Liver (tissue), 8 donors: ENCODE measurements at regions not wholly inside any gene's neighbourhood (a gene's known extent, or its start where the extent isn't known, plus 50 kb on each side); places are given as distances from the start of the nearest gene placed in this dataset.

Experiments
- DNase-seq: peaks from one replicate; pipeline ENCODE4 v3.0.0-alpha.2; 2017; ENCODE audit warnings: low spot score
- H3K27ac ChIP-seq, 2 donors: one replicate each; pipeline ENCODE4 v1.7.0; 2013; ENCODE audit warnings: inconsistent platforms in 2 of 2, low read length in 2 of 2, control low read depth in 1 of 2, low read depth in 1 of 2, mild to moderate bottlenecking in 1 of 2
- H3K27me3 ChIP-seq, 4 donors: one replicate each; pipeline versions ENCODE4 v1.6.1 to v1.7.0; 2013; ENCODE audit warnings: low read length in 3 of 4, inconsistent platforms in 1 of 4, mild to moderate bottlenecking in 1 of 4, moderate library complexity in 1 of 4; ENCODE audit not compliant: control insufficient read depth in 4 of 4, insufficient read depth in 4 of 4
- H3K36me3 ChIP-seq, 4 donors: one replicate each; pipeline versions ENCODE4 v1.6.1 to v1.7.0; 2013; ENCODE audit warnings: low read length in 3 of 4, mild to moderate bottlenecking in 3 of 4, low read depth in 1 of 4, moderate library complexity in 1 of 4; ENCODE audit not compliant: control insufficient read depth in 4 of 4, insufficient read depth in 3 of 4
- H3K4me1 ChIP-seq, 4 donors: one replicate each; pipeline versions ENCODE4 v1.6.1 to v1.7.0; 2013; ENCODE audit warnings: low read length in 3 of 4, mild to moderate bottlenecking in 3 of 4, moderate library complexity in 1 of 4; ENCODE audit not compliant: control insufficient read depth in 4 of 4, insufficient read depth in 4 of 4
- H3K4me3 ChIP-seq, 3 donors: one replicate each; pipeline versions ENCODE4 v1.6.1 to v1.7.0; 2013; ENCODE audit warnings: low read length in 3 of 3, control low read depth in 1 of 3, low read depth in 1 of 3, mild to moderate bottlenecking in 1 of 3
- H3K9ac ChIP-seq, 2 donors: one replicate each; pipeline ENCODE4 v1.7.0; 2013; ENCODE audit warnings: low read length in 2 of 2, mild to moderate bottlenecking in 2 of 2, moderate library complexity in 2 of 2, control low read depth in 1 of 2, low read depth in 1 of 2
- H3K9me3 ChIP-seq, 4 donors: one replicate each; pipeline versions ENCODE4 v1.6.1 to v1.7.0; 2013; ENCODE audit warnings: low read length in 3 of 4; ENCODE audit not compliant: control insufficient read depth in 4 of 4
- FOXA2 ChIP-seq: IDR thresholded peaks from 2 replicates; pipeline ENCODE4 v1.6.1; 2016; ENCODE audit warnings: antibody characterized with exemption
- GABPA ChIP-seq, 2 donors: IDR thresholded peaks in 1 of 2; conservative IDR thresholded peaks in 1 of 2; 2 replicates each; pipeline ENCODE4 v1.6.1; 2016; ENCODE audit warnings: antibody characterized with exemption in 2 of 2, mild to moderate bottlenecking in 1 of 2, moderate library complexity in 1 of 2
- HNF4A ChIP-seq, 2 donors: conservative IDR thresholded peaks; 2 replicates each; pipeline ENCODE4 v1.6.1; 2016; ENCODE audit warnings: antibody characterized with exemption in 2 of 2, mild to moderate bottlenecking in 2 of 2
- HNF4G ChIP-seq: IDR thresholded peaks from 2 replicates; pipeline ENCODE4 v1.6.1; 2016; ENCODE audit warnings: antibody characterized with exemption
- JUND ChIP-seq, 2 donors: IDR thresholded peaks; 2 replicates each; pipeline ENCODE4 v1.6.1; 2016; ENCODE audit warnings: antibody characterized with exemption in 2 of 2
- NR2F2 ChIP-seq: IDR thresholded peaks from 2 replicates; pipeline ENCODE4 v1.6.1; 2016; ENCODE audit warnings: antibody characterized with exemption
- RXRA ChIP-seq, 2 donors: IDR thresholded peaks; 2 replicates each; pipeline ENCODE4 v1.6.1; 2017 to 2018; ENCODE audit warnings: antibody characterized with exemption in 2 of 2, mild to moderate bottlenecking in 1 of 2
- SP1 ChIP-seq: IDR thresholded peaks from 2 replicates; pipeline ENCODE4 v1.6.1; 2018; ENCODE audit warnings: antibody characterized with exemption, mild to moderate bottlenecking
- YY1 ChIP-seq: IDR thresholded peaks from 2 replicates; pipeline ENCODE4 v1.6.1; 2016; ENCODE audit warnings: antibody characterized with exemption, mild to moderate bottlenecking
- WGBS: extraction: QIAGEN DNeasy Blood & Tissue Kit; methylation state at CpG from one replicate; pipeline ENCODE4 v1.1.7; 2013; 5-methylcytosine and 5-hydroxymethylcytosine counted together
- TF ChIP-seq, protein P1 (sequence below): IDR thresholded peaks from 2 replicates; pipeline ENCODE4 v1.6.1; 2016; ENCODE audit warnings: antibody characterized with exemption
- TF ChIP-seq, protein P2 (sequence below): fragments of 150-350 bp; IDR thresholded peaks from 2 replicates; pipeline ENCODE4 v1.5.1; 2017; ENCODE audit warnings: improper control_type of control experiment, low read depth, low read length; ENCODE audit not compliant: missing input control
- donor health status: healthy.
- donor health status: healthy.
- donor health status: healthy.
- donor health status: healthy.
- donor health status: healthy.

DNA sequence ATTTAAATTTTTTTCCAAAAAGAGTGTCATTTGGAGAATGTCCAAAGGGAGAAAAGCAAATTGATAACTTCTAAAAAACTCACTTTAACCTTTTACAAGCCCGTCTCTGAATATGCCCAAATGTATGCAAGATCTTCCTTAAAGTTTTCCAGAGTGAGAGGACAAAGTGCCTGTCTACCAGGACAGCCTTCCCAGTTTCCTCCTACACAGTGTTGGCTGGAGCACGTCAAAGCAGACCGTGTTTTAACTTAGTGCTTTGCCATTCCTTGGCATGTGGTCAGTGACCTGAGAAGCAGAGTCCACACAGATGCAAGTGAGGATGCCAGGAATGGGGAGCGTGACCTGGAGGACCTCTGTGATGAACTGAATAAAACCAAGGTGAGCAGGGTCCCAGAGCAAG lies 245.7 kb downstream of the FAM43A start:
- no peak for TF ChIP-seq SP1
- TF ChIP-seq RXRA (IDR thresholded peaks at IDR 0.05) = no peak
- no peak for TF ChIP-seq NR2F2
- no peak for TF ChIP-seq JUND (IDR thresholded peaks at IDR 0.05)
- TF ChIP-seq, protein P1, sequence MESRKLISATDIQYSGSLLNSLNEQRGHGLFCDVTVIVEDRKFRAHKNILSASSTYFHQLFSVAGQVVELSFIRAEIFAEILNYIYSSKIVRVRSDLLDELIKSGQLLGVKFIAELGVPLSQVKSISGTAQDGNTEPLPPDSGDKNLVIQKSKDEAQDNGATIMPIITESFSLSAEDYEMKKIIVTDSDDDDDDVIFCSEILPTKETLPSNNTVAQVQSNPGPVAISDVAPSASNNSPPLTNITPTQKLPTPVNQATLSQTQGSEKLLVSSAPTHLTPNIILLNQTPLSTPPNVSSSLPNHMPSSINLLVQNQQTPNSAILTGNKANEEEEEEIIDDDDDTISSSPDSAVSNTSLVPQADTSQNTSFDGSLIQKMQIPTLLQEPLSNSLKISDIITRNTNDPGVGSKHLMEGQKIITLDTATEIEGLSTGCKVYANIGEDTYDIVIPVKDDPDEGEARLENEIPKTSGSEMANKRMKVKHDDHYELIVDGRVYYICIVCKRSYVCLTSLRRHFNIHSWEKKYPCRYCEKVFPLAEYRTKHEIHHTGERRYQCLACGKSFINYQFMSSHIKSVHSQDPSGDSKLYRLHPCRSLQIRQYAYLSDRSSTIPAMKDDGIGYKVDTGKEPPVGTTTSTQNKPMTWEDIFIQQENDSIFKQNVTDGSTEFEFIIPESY = no peak
- no peak for TF ChIP-seq FOXA2
- TF ChIP-seq, protein P2, sequence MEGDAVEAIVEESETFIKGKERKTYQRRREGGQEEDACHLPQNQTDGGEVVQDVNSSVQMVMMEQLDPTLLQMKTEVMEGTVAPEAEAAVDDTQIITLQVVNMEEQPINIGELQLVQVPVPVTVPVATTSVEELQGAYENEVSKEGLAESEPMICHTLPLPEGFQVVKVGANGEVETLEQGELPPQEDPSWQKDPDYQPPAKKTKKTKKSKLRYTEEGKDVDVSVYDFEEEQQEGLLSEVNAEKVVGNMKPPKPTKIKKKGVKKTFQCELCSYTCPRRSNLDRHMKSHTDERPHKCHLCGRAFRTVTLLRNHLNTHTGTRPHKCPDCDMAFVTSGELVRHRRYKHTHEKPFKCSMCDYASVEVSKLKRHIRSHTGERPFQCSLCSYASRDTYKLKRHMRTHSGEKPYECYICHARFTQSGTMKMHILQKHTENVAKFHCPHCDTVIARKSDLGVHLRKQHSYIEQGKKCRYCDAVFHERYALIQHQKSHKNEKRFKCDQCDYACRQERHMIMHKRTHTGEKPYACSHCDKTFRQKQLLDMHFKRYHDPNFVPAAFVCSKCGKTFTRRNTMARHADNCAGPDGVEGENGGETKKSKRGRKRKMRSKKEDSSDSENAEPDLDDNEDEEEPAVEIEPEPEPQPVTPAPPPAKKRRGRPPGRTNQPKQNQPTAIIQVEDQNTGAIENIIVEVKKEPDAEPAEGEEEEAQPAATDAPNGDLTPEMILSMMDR = no peak
- no peak for TF ChIP-seq GABPA (IDR thresholded peaks at IDR 0.05 in 1 of 2, conservative IDR thresholded peaks at IDR 0.05 in 1 of 2)
- TF ChIP-seq HNF4G = no peak
- no peak for TF ChIP-seq HNF4A (conservative IDR thresholded peaks at IDR 0.05)
- TF ChIP-seq YY1 = no peak
- peak overlapping the region; percentile 6 to 35 for H3K27ac ChIP-seq
- no peak for DNase-seq
- H3K9me3 ChIP-seq = no peaks in the 10 kb centered on the region
- H3K9ac ChIP-seq = no peak overlapping the region
- no peaks in the 10 kb centered on the region for H3K27me3 ChIP-seq
- WGBS = 61% methylated on average over 4 of the region's 4 CpGs
- H3K36me3 ChIP-seq = no peaks in the 10 kb centered on the region
- H3K4me3 ChIP-seq = no peak overlapping the region
- peaks cover 0 to 5% (median 0%) of the 10 kb centered on the region in 4 donors for H3K4me1 ChIP-seq

DNA sequence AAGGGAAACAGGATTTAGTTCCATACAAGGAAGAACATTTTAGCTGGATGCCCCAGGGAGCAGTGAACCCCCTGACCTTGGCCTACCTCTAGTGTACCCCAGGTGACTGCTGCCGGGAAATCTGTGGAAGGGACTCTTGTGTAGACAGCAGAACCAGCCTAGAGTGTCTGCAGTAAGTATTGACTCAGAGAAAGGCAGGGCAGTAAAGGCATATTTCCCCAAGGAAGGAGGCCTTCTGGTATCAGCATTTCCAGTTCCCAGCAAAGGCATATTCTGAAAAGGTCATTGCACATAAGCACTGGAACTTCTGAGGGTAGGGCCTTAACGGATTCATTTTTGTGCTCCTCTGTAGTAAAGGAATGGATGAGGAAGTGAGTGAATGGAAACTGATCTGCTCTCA lies 246.2 kb downstream of the FAM43A start:
- Histone ChIP-seq H3K27ac (peak overlapping the region in 1 of 2 donors; percentile 35), H3K27me3 (no peaks in the 10 kb centered on the region), H3K9me3 (no peaks in the 10 kb centered on the region)

More for the DNA sequence above, 246.2 kb downstream of the FAM43A start:
- 87% methylated on average over 2 of the region's 2 CpGs for WGBS
- Histone ChIP-seq H3K4me3 (no peak overlapping the region), H3K9ac (no peak overlapping the region), H3K4me1 (peaks cover 0 to 5% (median 0%) of the 10 kb centered on the region in 4 donors), H3K36me3 (no peaks in the 10 kb centered on the region)
- TF ChIP-seq, protein P1 = no peak
- no peak for TF ChIP-seq GABPA (IDR thresholded peaks at IDR 0.05 in 1 of 2, conservative IDR thresholded peaks at IDR 0.05 in 1 of 2)
- TF ChIP-seq JUND (IDR thresholded peaks at IDR 0.05) = no peak
- TF ChIP-seq, protein P2 = no peak
- no peak for DNase-seq
